ENCODE measurements at regions not wholly inside any gene's neighbourhood (a gene's known extent, or its start where the extent isn't known, plus 50 kb on each side); places are given as distances from the start of the nearest gene placed in this dataset.

DNA sequence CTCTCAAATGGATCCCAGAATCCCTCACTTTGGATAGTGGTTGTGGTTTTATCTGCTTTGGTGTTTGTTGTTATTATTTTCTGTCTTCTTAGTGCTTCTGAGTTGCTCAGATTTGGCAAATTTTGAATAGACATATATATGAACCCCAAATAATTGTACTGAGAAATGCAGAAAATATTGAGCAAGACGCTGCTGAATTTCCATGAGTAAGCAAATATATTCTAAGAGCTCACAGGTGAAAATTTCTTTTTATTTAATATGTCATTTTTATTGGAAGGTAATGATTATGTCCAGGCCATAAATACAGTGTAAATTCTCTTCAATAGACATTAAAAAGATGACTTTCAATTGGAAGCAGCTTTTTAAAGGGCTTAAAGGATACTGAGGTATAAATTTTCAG, 152.1 kb downstream of the FAT3 start:
- no peaks in the 10 kb centered on the region for H3K9me3 Mint-ChIP-seq (ENCODE audit: low read depth)
- no peak for TF ChIP-seq CTCF (IDR thresholded peaks at IDR 0.05; ENCODE audit: unreplicated experiment)
- H3K4me3 Mint-ChIP-seq (ENCODE audit: low read depth), result no peak overlapping the region
- H3K27ac Mint-ChIP-seq, result no peak overlapping the region
- DNase-seq (ENCODE audit: low spot score, unreplicated experiment), result no peak
- no peaks in the 10 kb centered on the region for H3K27me3 Mint-ChIP-seq
- H3K4me1 Mint-ChIP-seq (ENCODE audit: low read depth), result peaks cover 18% of the 10 kb centered on the region
- H3K36me3 Mint-ChIP-seq (ENCODE audit: insufficient read depth), result no peaks in the 10 kb centered on the region

GRCh38 chr11:92380882-92381281, 156.3 kb downstream of the FAT3 start:
- Mint-ChIP-seq H3K27ac (no peak overlapping the region), H3K36me3 (ENCODE audit: insufficient read depth) (no peaks in the 10 kb centered on the region), H3K4me1 (ENCODE audit: low read depth) (peaks cover 15% of the 10 kb centered on the region), H3K9me3 (ENCODE audit: low read depth) (no peaks in the 10 kb centered on the region), H3K4me3 (ENCODE audit: low read depth) (no peak overlapping the region), H3K27me3 (no peaks in the 10 kb centered on the region)
- DNase-seq (ENCODE audit: low spot score, unreplicated experiment), result no peak
- TF ChIP-seq CTCF (IDR thresholded peaks at IDR 0.05; ENCODE audit: unreplicated experiment), result no peak

DNA sequence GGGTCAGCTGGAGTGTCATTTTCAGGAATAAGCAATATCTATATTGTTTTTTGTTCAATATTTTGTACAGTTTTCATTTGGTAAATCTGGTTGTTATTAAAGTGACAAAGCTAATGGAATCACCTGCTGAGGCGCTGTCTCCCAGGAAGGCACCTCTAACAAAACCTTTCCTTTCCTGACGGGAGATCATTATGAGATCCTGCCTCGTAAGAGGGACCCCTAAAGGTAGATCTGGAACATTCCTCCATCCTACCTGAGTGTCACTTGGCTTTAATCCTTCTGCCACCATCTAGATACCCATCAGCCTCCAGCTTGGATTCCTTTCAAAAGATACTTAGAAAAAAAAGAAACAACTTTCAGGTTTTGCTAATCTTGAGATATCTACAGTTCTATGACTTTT, 157.7 kb downstream of the FAT3 start:
- H3K27ac Mint-ChIP-seq, result no peak overlapping the region
- no peaks in the 10 kb centered on the region for H3K27me3 Mint-ChIP-seq
- H3K9me3 Mint-ChIP-seq (ENCODE audit: low read depth), result no peaks in the 10 kb centered on the region
- no peak overlapping the region for H3K4me3 Mint-ChIP-seq (ENCODE audit: low read depth)
- no peak for DNase-seq (ENCODE audit: low spot score, unreplicated experiment)
- no peak for TF ChIP-seq CTCF (IDR thresholded peaks at IDR 0.05; ENCODE audit: unreplicated experiment)
- no peaks in the 10 kb centered on the region for H3K36me3 Mint-ChIP-seq (ENCODE audit: insufficient read depth)
- peaks cover 4% of the 10 kb centered on the region for H3K4me1 Mint-ChIP-seq (ENCODE audit: low read depth)

- Mint-ChIP-seq H3K27me3 (no peaks in the 10 kb centered on the region), H3K27ac (no peak overlapping the region), H3K36me3 (ENCODE audit: insufficient read depth) (no peaks in the 10 kb centered on the region), H3K4me1 (ENCODE audit: low read depth) (peaks cover 4% of the 10 kb centered on the region), H3K9me3 (ENCODE audit: low read depth) (no peaks in the 10 kb centered on the region), H3K4me3 (ENCODE audit: low read depth) (no peak overlapping the region)
- TF ChIP-seq CTCF (IDR thresholded peaks at IDR 0.05; ENCODE audit: unreplicated experiment), result no peak
- no peak for DNase-seq (ENCODE audit: low spot score, unreplicated experiment)
Measured at GRCh38 chr11:92383430-92383829, 158.8 kb downstream of the FAT3 start.

GRCh38 chr11:92384358-92384757, 159.7 kb downstream of the FAT3 start:
- Mint-ChIP-seq H3K27ac (no peak overlapping the region), H3K36me3 (ENCODE audit: insufficient read depth) (no peaks in the 10 kb centered on the region), H3K4me3 (ENCODE audit: low read depth) (no peak overlapping the region), H3K4me1 (ENCODE audit: low read depth) (peaks cover 4% of the 10 kb centered on the region), H3K9me3 (ENCODE audit: low read depth) (no peaks in the 10 kb centered on the region), H3K27me3 (no peaks in the 10 kb centered on the region)
- TF ChIP-seq CTCF (IDR thresholded peaks at IDR 0.05; ENCODE audit: unreplicated experiment), result no peak
- no peak for DNase-seq (ENCODE audit: low spot score, unreplicated experiment)

Measured in progenitor cell of endocrine pancreas (in vitro differentiated cells).